ENCODE measurements at regions not wholly inside any gene's neighbourhood (a gene's known extent, or its start where the extent isn't known, plus 50 kb on each side); places are given as distances from the start of the nearest gene placed in this dataset.

DNA sequence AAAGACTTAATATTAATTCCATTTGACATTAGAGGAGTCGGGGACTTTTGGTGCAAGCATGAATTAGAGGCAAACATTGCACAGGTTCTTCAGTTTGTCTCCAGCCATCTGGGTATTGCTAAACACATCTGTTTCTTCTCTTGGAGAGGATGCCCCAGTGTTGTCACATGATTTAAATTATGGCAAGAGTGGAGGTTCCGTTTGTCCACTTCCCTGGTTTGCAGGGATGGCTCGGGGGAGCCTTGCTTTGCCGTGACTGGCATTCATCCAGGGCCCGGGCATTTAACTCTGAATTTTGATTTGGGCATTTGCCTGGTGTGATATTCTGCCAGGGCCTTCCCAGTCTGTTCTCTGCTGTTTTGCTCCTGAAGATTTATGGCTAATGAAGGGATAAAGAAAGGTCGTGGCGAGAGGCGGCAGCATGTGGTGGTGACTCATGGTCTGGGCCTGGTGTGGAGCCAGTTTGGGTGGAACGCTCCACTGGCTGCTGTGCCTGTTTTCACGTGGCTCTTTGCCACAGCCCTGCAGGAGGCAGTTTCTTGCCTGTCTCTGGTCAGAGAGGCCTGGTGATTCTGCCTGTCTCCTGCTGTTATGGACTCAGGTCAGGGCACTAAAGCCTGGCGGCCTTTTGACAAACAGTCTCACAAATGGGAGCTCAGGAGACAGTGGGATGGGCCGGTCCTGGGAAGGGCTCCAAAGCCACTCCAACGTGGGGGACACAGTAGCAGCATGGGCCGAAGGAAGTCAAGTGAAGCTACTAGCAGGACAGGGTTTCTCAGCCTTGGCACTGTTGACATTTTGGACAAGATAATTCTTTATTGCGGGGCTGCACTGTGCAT lies 99.4 kb upstream of the PGRMC2 start:
- H3K4me3 ChIP-seq (ENCODE audit: low read depth, low read length) = no peak overlapping the region
- TF ChIP-seq, protein P1, sequence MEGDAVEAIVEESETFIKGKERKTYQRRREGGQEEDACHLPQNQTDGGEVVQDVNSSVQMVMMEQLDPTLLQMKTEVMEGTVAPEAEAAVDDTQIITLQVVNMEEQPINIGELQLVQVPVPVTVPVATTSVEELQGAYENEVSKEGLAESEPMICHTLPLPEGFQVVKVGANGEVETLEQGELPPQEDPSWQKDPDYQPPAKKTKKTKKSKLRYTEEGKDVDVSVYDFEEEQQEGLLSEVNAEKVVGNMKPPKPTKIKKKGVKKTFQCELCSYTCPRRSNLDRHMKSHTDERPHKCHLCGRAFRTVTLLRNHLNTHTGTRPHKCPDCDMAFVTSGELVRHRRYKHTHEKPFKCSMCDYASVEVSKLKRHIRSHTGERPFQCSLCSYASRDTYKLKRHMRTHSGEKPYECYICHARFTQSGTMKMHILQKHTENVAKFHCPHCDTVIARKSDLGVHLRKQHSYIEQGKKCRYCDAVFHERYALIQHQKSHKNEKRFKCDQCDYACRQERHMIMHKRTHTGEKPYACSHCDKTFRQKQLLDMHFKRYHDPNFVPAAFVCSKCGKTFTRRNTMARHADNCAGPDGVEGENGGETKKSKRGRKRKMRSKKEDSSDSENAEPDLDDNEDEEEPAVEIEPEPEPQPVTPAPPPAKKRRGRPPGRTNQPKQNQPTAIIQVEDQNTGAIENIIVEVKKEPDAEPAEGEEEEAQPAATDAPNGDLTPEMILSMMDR (IDR thresholded peaks at IDR 0.05; ENCODE audit: control insufficient read depth, extremely low read depth, insufficient read depth) = no peak
- DNase-seq (ENCODE audit: low read depth) = peak; percentile 89

DNA sequence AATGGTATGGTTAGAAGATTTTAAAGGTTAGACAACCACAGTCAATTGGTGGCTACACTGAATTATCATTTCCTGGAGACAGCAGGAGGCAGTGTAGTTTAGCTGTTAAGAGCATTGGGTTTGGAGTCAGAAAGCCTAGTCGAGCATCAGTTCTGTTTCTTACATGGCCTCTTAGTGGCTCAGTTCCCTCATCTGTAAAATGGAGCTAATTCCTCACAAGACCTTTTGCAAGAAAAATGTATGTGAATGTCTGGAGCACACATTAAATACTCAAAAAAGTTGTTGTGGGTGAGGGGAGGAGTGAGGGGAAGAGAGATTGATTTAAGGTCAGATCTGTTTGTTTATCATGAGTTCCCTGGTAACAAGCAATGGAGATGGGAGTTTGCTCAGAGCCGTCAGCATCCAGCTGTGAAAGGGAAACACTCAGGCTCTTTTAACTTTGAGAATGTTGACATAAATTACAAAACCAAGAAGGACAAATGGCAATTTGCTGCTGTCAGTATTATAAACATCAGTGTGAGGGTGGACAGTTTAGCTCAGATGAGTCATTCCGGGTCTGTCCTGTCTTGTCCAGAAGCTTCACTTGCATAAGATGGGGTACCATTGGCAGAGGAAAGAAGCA lies 98.2 kb upstream of the PGRMC2 start:
- no peak overlapping the region for H3K4me3 ChIP-seq (ENCODE audit: low read depth, low read length)
- TF ChIP-seq, protein P1 (IDR thresholded peaks at IDR 0.05; ENCODE audit: control insufficient read depth, extremely low read depth, insufficient read depth) = peak; percentile 29; the same call in 1 of the 2 replicates
- DNase-seq (ENCODE audit: low read depth) = no peak

DNA sequence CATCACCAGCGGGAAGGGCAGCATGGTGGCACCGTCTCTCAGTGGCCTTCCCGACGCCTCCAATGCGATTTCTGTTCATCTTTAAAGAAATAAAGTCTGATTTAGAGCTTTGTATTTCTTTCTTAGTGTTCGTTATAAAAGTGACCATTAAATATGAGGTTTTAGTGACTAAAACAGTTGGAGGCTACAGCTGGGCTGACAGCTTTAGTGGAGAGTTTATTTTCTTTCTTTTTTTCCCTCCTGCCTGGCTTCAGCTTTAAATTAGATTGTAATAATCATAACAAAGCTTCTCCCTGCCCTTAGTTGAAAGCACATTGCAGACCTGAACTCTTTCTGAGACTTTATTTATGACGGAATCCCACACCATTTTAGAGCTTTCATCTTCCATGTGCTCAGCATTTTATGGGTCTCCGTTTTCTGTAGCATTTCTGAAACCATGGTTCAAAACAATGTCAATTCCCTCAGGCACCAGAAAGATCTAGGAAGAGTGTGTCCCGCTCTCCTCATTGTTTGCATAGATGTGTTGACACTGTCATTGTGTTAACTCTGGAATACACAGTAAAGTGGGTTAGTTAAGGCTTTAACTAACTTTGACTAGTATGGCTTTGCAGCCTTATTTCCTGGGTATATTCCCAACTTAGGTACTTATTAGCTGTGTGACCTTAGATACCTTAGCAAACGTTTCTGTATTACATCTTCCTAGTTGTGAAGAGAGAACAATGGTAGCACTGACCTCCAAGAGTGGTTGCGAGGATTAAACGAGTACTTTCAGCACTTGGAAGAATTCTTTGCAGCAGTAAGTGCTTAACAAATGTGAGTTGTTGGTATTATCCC lies 97.4 kb upstream of the PGRMC2 start:
- no peak overlapping the region for H3K4me3 ChIP-seq (ENCODE audit: low read depth, low read length)
- DNase-seq (ENCODE audit: low read depth) = no peak
- TF ChIP-seq, protein P1 (IDR thresholded peaks at IDR 0.05; ENCODE audit: control insufficient read depth, extremely low read depth, insufficient read depth) = no peak

DNA sequence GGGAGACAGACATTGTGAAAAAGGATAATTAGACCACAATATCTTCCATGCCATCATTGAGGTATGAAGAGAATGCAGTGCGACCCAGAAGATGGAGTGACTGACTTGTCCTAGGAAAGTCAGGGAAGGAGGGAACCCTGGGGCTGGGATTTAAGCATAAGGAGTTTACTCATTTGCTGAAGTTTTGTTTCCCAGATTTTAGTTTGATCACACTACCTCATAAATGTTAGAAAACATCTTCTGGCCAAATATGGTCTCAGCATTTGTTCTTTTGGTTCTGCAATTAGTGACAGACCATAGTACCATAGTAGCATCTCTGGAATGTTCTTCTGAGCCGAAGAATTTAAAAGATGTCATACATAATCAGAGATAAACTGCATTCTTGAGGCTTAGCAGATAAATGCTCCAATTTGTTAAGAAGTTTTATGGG lies 96.5 kb upstream of the PGRMC2 start:
- H3K4me3 ChIP-seq (ENCODE audit: low read depth, low read length) = no peak overlapping the region
- no peak for DNase-seq (ENCODE audit: low read depth)
- TF ChIP-seq, protein P1 (IDR thresholded peaks at IDR 0.05; ENCODE audit: control insufficient read depth, extremely low read depth, insufficient read depth) = no peak

DNA sequence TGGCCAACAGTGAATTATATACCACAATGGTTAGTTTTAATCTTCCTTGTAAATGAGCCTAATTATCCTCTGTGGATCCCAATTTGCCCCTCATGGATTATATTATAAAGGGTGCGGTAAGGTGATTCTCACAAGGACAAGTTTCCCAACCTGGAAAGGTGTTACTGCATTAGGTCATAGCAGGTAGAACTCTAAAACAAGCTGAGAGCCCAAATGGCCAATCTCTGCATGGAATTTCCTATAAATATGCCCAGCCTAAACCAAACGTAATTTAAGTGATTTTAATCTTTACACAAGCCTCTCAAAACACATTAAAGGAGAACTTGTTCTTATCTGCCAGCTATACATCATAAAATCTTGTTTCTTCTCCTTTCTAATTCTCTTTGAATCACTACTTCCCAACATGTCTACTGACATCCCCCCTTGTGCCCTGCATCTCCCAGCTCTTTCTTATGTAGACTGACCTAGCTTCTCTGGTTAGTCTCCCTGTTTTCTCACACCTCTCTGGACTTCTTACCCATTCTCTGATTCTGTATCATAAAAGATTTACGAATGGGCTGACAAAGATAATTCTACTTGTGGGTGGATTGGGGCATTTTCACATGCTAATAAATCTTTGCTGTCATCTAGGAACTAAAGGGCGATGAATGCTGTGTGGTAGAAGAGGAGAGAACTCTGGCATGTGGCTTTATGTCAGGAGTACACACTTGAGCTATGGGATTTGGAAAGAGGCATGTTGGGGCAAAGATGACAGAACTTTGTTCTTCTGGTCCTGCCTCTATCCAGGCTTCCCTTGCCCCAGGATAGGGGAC lies 94.3 kb upstream of the PGRMC2 start:
- TF ChIP-seq, protein P1 (IDR thresholded peaks at IDR 0.05; ENCODE audit: control insufficient read depth, extremely low read depth, insufficient read depth) = no peak
- no peak overlapping the region for H3K4me3 ChIP-seq (ENCODE audit: low read depth, low read length)
- DNase-seq (ENCODE audit: low read depth) = no peak

DNA sequence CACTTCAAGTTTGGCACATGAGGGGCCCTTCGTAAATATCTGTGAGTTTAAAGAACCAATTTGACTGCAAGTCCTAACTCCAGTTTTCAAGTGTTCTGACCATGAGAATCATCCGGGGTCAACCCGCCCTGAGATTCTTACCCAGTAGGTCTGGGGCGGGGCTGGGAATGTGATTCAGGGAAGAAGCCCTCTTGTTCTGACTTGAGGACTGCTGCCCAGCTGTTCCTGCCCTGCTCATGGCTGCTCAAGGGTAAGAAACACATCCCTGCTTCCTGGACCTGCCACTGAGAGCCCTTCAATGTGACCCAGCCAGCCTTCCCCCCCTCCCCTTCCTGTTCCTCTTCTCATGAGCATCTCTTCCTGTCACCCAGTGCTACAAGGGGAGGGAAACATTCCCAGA lies 92.7 kb upstream of the PGRMC2 start:
- TF ChIP-seq, protein P1 (IDR thresholded peaks at IDR 0.05; ENCODE audit: control insufficient read depth, extremely low read depth, insufficient read depth) = no peak

More for the DNA sequence above, 92.7 kb upstream of the PGRMC2 start:
- no peak for DNase-seq (ENCODE audit: low read depth)
- H3K4me3 ChIP-seq (ENCODE audit: low read depth, low read length) = no peak overlapping the region
